ENCODE measurements at regions not wholly inside any gene's neighbourhood (a gene's known extent, or its start where the extent isn't known, plus 50 kb on each side); places are given as distances from the start of the nearest gene placed in this dataset.

DNA sequence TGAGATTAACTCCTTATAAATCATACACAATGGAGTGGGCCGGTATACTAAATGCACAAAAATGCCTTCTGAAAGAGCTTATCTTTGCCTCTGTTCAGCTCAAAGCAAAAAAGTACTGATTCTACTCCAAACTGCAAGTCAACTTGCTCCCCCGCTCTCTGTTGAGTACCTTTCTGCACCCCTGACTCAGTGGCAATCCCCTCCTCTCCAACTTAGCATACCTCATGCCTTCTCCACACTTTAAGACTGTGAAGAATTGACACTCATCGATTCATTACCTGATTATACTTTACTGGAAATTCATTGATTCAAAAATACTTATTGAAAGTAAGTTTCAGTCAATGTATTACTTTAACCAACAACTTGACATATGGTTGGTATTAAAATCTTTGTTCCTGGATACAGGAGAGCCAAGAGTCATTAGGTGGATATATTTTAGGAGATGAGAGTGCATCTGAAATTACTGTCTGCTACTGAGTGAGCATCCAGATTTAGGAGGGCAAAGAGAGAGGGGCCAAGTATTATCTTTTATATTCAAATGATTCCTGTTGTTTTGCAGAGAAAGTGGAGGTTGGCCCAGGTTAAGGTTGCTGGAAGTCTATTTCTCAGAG is 187.7 kb downstream of the ICOS start:
- Mint-ChIP-seq H3K27ac (no peak overlapping the region), H3K4me3 (no peak overlapping the region), H3K27me3 (peaks cover 0 to 38% (median 16%) of the 10 kb centered on the region in 5 donors), H3K36me3 (peaks cover 0 to 2% (median 0%) of the 10 kb centered on the region in 5 donors), H3K9me3 (no peaks in the 10 kb centered on the region), H3K4me1 (peaks cover 0 to 2% (median 0%) of the 10 kb centered on the region in 7 donors)
- DNase-seq (no peak), ATAC-seq (no peak)
- no peaks in the 10 kb centered on the region for H3K27me3 ChIP-seq (ENCODE audit: control insufficient read depth in 2 of 2, insufficient read depth in 2 of 2, low read length in 2 of 2)
- no peak overlapping the region for H3K27ac ChIP-seq (ENCODE audit: low read depth, low read length)
- POLR2A ChIA-PET, result no interaction called here
- intact Hi-C loops (cut with micrococcal nuclease), result no loop called here
- CTCF ChIA-PET, result interaction anchor here (0.6 kb wide), 1 partner anchor 606 kb away, joined by 5 read pairs; no protein-coding TSS in a partner anchor
- no peaks in the 10 kb centered on the region for H3K9me3 ChIP-seq (ENCODE audit: control insufficient read depth in 2 of 3, low read length in 3 of 3)
- H3K4me1 ChIP-seq (ENCODE audit: control insufficient read depth in 2 of 2, insufficient read depth in 2 of 2, low read length in 2 of 2), result no peaks in the 10 kb centered on the region
- no peak overlapping the region for H3K4me3 ChIP-seq (ENCODE audit: low read length)
- no peaks in the 10 kb centered on the region for H3K36me3 ChIP-seq (ENCODE audit: control insufficient read depth in 2 of 3, insufficient read depth in 3 of 3, low read length in 3 of 3)

DNA sequence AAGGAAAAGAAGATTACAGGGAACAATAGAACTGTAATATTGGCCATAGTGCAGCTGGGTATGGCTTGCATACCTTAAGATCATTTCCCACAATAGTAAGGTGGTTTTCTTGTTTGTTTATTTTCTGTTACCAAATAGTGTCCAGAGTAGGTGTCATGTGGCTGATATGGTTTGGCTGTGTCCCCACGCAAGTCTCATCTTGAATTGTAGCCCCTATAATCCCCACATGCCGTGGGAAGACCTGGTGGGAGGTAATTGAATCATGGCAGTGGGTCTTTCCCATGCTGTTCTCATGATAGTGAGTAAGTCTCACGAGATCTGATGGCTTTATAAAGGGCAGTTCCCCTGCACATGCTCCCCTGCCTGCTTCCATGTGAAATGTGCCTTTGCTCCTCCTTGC is 190.1 kb downstream of the ICOS start:
- no peaks in the 10 kb centered on the region for H3K27me3 ChIP-seq (ENCODE audit: control insufficient read depth in 2 of 2, insufficient read depth in 2 of 2, low read length in 2 of 2)
- Mint-ChIP-seq H3K27ac (no peak overlapping the region), H3K9me3 (no peaks in the 10 kb centered on the region), H3K27me3 (peaks cover 0 to 30% (median 15%) of the 10 kb centered on the region in 5 donors), H3K4me1 (no peaks in the 10 kb centered on the region), H3K4me3 (no peak overlapping the region), H3K36me3 (peaks cover 0 to 2% (median 0%) of the 10 kb centered on the region in 5 donors)
- H3K36me3 ChIP-seq (ENCODE audit: control insufficient read depth in 2 of 3, insufficient read depth in 3 of 3, low read length in 3 of 3), result no peaks in the 10 kb centered on the region
- ChIA-PET POLR2A (no interaction called here), CTCF (no interaction called here)
- H3K27ac ChIP-seq (ENCODE audit: low read depth, low read length), result no peak overlapping the region
- no peak for ATAC-seq
- H3K4me3 ChIP-seq (ENCODE audit: low read length), result no peak overlapping the region
- H3K9me3 ChIP-seq (ENCODE audit: control insufficient read depth in 2 of 3, low read length in 3 of 3), result no peaks in the 10 kb centered on the region
- no peak for DNase-seq
- no peaks in the 10 kb centered on the region for H3K4me1 ChIP-seq (ENCODE audit: control insufficient read depth in 2 of 2, insufficient read depth in 2 of 2, low read length in 2 of 2)
- intact Hi-C loops (cut with micrococcal nuclease), result no loop called here

DNA sequence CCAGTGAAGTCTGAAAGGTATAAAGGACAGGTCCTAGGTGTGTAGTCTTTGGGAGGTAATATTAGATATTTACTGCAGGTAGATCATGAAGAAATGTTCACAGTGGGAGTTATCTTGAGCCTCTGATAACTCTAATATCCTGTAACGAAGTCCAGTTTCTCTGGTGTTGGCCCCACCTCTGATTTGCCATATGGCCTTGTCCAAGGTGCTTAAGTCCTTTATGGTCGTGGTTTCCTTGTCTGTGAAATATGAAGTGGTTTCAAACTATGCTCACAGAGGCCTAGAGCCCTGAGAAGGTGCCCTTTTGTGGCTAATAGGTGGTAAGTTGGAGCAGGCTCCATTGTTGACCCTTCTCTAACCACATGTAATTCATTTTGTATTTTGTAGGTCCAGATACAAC is 190.7 kb downstream of the ICOS start:
- peaks cover 0 to 2% (median 0%) of the 10 kb centered on the region in 5 donors for H3K36me3 Mint-ChIP-seq
- POLR2A ChIA-PET, result no interaction called here

DNA sequence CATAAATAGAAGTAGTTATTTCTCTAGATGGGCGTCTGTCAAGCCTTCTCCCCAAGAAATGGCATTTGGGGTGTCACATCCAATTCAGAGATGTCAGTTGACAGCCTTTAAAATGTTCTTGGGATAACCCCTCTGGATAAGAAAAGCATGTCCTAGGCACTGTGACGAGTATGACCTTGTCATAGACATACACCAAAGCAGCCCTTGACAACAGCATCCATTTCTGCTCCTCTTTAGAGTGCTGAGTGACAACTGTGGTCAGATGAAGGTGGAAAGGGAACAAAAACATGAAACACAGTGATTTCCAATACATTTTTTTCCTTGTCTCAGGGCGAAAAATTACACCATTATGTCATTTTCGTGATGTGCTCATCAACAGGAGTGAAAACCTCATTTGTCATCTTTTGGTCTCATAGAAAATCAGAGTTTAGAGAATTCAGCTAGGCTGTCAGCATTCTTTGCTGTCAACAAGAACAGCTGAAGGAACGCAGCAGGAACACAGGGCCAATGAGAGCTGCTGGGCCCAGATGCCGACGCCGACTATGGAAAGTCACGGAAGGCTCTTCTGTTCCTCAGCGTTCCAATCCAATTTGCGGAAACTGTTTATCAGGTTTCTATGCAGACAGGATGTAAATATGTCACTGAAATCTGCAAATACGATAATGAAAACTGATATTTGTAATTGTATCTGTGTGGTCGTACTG is 193.2 kb downstream of the ICOS start:
- no peaks in the 10 kb centered on the region for H3K36me3 ChIP-seq (ENCODE audit: control insufficient read depth in 2 of 3, insufficient read depth in 3 of 3, low read length in 3 of 3)
- Mint-ChIP-seq H3K9me3 (no peaks in the 10 kb centered on the region), H3K36me3 (no peaks in the 10 kb centered on the region), H3K27me3 (peaks cover 0 to 13% (median 4%) of the 10 kb centered on the region in 5 donors), H3K4me1 (no peaks in the 10 kb centered on the region), H3K27ac (no peak overlapping the region), H3K4me3 (no peak overlapping the region)
- no peak for ATAC-seq
- H3K4me1 ChIP-seq (ENCODE audit: control insufficient read depth in 2 of 2, insufficient read depth in 2 of 2, low read length in 2 of 2), result no peaks in the 10 kb centered on the region
- no peak overlapping the region for H3K27ac ChIP-seq (ENCODE audit: low read depth, low read length)
- POLR2A ChIA-PET, result no interaction called here
- CTCF ChIA-PET, result no interaction called here
- intact Hi-C loops (cut with micrococcal nuclease), result no loop called here
- no peaks in the 10 kb centered on the region for H3K9me3 ChIP-seq (ENCODE audit: control insufficient read depth in 2 of 3, low read length in 3 of 3)
- no peak overlapping the region for H3K4me3 ChIP-seq (ENCODE audit: low read length)
- H3K27me3 ChIP-seq (ENCODE audit: control insufficient read depth in 2 of 2, insufficient read depth in 2 of 2, low read length in 2 of 2), result no peaks in the 10 kb centered on the region
- no peak for DNase-seq

More for the DNA sequence above, 190.7 kb downstream of the ICOS start:
- Histone ChIP-seq H3K27me3 (ENCODE audit: control insufficient read depth in 2 of 2, insufficient read depth in 2 of 2, low read length in 2 of 2) (no peaks in the 10 kb centered on the region), H3K9me3 (ENCODE audit: control insufficient read depth in 2 of 3, low read length in 3 of 3) (no peaks in the 10 kb centered on the region), H3K4me1 (ENCODE audit: control insufficient read depth in 2 of 2, insufficient read depth in 2 of 2, low read length in 2 of 2) (no peaks in the 10 kb centered on the region), H3K4me3 (ENCODE audit: low read length) (no peak overlapping the region), H3K36me3 (ENCODE audit: control insufficient read depth in 2 of 3, insufficient read depth in 3 of 3, low read length in 3 of 3) (no peaks in the 10 kb centered on the region), H3K27ac (ENCODE audit: low read depth, low read length) (no peak overlapping the region)
- intact Hi-C loops (cut with micrococcal nuclease), result no loop called here
- DNase-seq (no peak), ATAC-seq (no peak)
- H3K9me3 Mint-ChIP-seq, result no peaks in the 10 kb centered on the region
- CTCF ChIA-PET, result interaction anchor here (0.6 kb wide), 1 partner anchor 14 kb away, joined by 3 read pairs; no protein-coding TSS in a partner anchor
- no peak overlapping the region for H3K27ac Mint-ChIP-seq
- H3K27me3 Mint-ChIP-seq, result peaks cover 0 to 25% (median 13%) of the 10 kb centered on the region in 5 donors
- H3K4me1 Mint-ChIP-seq, result no peaks in the 10 kb centered on the region
- no peak overlapping the region for H3K4me3 Mint-ChIP-seq

GRCh38 chr2:204131621-204132020 is 195.1 kb downstream of the ICOS start:
- no peak for DNase-seq
- intact Hi-C loops (cut with micrococcal nuclease), result no loop called here
- ChIA-PET POLR2A (no interaction called here), CTCF (no interaction called here)
- Mint-ChIP-seq H3K9me3 (no peaks in the 10 kb centered on the region), H3K4me3 (no peak overlapping the region), H3K4me1 (no peaks in the 10 kb centered on the region), H3K36me3 (peaks cover 0 to 3% (median 0%) of the 10 kb centered on the region in 5 donors), H3K27me3 (peaks cover 0 to 10% (median 3%) of the 10 kb centered on the region in 5 donors), H3K27ac (no peak overlapping the region)
- ATAC-seq, result no peak
- Histone ChIP-seq H3K9me3 (ENCODE audit: control insufficient read depth in 2 of 3, low read length in 3 of 3) (no peaks in the 10 kb centered on the region), H3K27me3 (ENCODE audit: control insufficient read depth in 2 of 2, insufficient read depth in 2 of 2, low read length in 2 of 2) (no peaks in the 10 kb centered on the region), H3K4me3 (ENCODE audit: low read length) (no peak overlapping the region), H3K27ac (ENCODE audit: low read depth, low read length) (no peak overlapping the region), H3K4me1 (ENCODE audit: control insufficient read depth in 2 of 2, insufficient read depth in 2 of 2, low read length in 2 of 2) (no peaks in the 10 kb centered on the region), H3K36me3 (ENCODE audit: control insufficient read depth in 2 of 3, insufficient read depth in 3 of 3, low read length in 3 of 3) (no peaks in the 10 kb centered on the region)

- no peak for DNase-seq
- ATAC-seq, result no peak
- H3K4me1 ChIP-seq (ENCODE audit: control insufficient read depth in 2 of 2, insufficient read depth in 2 of 2, low read length in 2 of 2), result no peaks in the 10 kb centered on the region
- intact Hi-C loops (cut with micrococcal nuclease), result no loop called here
- ChIA-PET POLR2A (no interaction called here), CTCF (no interaction called here)
- no peaks in the 10 kb centered on the region for H3K36me3 ChIP-seq (ENCODE audit: control insufficient read depth in 2 of 3, insufficient read depth in 3 of 3, low read length in 3 of 3)
- no peak overlapping the region for H3K4me3 ChIP-seq (ENCODE audit: low read length)
- Mint-ChIP-seq H3K27ac (no peak overlapping the region), H3K9me3 (no peaks in the 10 kb centered on the region), H3K36me3 (peaks cover 0 to 3% (median 0%) of the 10 kb centered on the region in 5 donors), H3K27me3 (peaks cover 0 to 8% (median 3%) of the 10 kb centered on the region in 5 donors), H3K4me3 (no peak overlapping the region), H3K4me1 (no peaks in the 10 kb centered on the region)
- H3K27ac ChIP-seq (ENCODE audit: low read depth, low read length), result no peak overlapping the region
- H3K9me3 ChIP-seq (ENCODE audit: control insufficient read depth in 2 of 3, low read length in 3 of 3), result no peaks in the 10 kb centered on the region
- H3K27me3 ChIP-seq (ENCODE audit: control insufficient read depth in 2 of 2, insufficient read depth in 2 of 2, low read length in 2 of 2), result no peaks in the 10 kb centered on the region
Observed at GRCh38 chr2:204133476-204133875, 196.9 kb downstream of the ICOS start.

DNA sequence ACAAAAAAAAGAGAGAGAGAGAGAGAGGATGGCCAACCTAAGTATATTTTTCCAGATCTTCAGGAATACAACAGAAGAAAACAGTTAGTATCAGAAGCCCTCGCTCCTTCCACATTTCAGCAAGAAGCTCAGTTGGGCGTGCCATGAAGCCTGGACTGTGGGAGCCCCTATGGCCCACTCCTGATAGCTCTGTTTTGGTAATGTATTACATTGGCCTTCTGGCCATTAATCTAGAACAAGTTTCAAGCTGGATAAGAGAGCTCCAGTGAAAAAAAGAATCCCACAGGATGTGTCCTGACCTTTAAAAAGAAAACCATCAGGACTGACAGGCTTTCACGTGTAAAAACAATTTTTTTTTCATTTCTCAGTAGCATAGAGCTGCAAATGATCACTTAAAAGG is 197.9 kb downstream of the ICOS start:
- ChIA-PET POLR2A (interaction anchor here (0.6 kb wide), 1 partner anchor 1069 kb away, joined by 4 read pairs; no protein-coding TSS in a partner anchor), CTCF (no interaction called here)
- H3K4me3 Mint-ChIP-seq, result no peak overlapping the region
- DNase-seq, result no peak
- H3K27ac ChIP-seq (ENCODE audit: low read depth, low read length), result no peak overlapping the region
- H3K36me3 Mint-ChIP-seq, result peaks cover 0 to 3% (median 0%) of the 10 kb centered on the region in 5 donors
- no peaks in the 10 kb centered on the region for H3K4me1 ChIP-seq (ENCODE audit: control insufficient read depth in 2 of 2, insufficient read depth in 2 of 2, low read length in 2 of 2)
- H3K27me3 Mint-ChIP-seq, result peaks cover 0 to 8% (median 3%) of the 10 kb centered on the region in 5 donors
- H3K27me3 ChIP-seq (ENCODE audit: control insufficient read depth in 2 of 2, insufficient read depth in 2 of 2, low read length in 2 of 2), result no peaks in the 10 kb centered on the region
- intact Hi-C loops (cut with micrococcal nuclease), result no loop called here
- H3K4me3 ChIP-seq (ENCODE audit: low read length), result no peak overlapping the region
- no peak for ATAC-seq
- no peaks in the 10 kb centered on the region for H3K9me3 ChIP-seq (ENCODE audit: control insufficient read depth in 2 of 3, low read length in 3 of 3)
- no peaks in the 10 kb centered on the region for H3K36me3 ChIP-seq (ENCODE audit: control insufficient read depth in 2 of 3, insufficient read depth in 3 of 3, low read length in 3 of 3)
- no peaks in the 10 kb centered on the region for H3K9me3 Mint-ChIP-seq
- no peaks in the 10 kb centered on the region for H3K4me1 Mint-ChIP-seq
- no peak overlapping the region for H3K27ac Mint-ChIP-seq
